ENCODE measurements at regions not wholly inside any gene's neighbourhood (a gene's known extent, or its start where the extent isn't known, plus 50 kb on each side); places are given as distances from the start of the nearest gene placed in this dataset.
"Not testable (repeated sequence)": the region's sequence is repeated elsewhere in the genome, so short reads cannot be mapped to it uniquely, and the experiment has no call there.

DNA sequence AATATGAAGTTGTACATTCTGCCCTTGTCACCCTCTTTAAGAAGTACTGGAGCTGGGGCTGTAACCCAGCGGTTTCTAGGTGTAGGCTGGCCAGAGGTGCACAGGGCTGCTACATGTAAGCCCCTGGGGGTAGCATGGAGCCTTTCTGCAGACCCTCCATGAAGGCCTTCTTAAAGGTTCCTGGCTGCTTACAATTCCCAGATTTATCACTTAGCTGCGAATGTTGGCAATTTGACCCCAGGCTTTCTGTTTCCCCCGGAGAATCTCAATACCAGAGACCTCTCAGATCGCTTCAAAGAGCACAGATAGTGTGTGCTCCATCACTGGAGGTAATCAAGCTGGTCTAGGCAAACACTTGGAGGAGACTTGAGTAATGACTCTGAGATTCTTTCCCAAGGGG is 309.4 kb downstream of the CBLN1 start:
- no peak for DNase-seq

DNA sequence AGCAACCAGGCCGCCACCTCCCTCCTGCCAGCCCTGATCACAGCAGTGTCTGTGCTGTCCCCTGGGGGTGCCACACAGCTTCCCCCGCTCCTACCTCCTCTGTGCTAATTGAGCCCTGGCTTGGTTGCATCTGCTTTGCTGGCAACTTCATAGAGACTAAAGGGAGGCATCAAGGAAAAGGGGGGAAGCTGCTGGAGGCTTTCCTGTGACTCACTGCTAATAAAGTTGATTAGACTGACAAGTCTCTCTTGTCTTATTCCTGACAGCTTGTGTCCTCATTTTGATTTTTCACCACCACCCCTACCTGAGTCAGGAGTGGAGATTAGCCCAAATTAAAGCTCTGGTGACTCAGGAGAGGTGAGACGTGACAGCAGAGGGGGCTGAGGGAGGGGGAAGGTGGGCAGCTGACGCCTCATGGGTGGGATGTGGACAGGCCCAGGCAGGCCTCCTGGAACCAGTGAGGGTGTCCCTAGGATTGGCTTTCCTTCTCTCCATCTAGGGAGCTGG is 310.0 kb downstream of the CBLN1 start:
- DNase-seq = no peak

DNA sequence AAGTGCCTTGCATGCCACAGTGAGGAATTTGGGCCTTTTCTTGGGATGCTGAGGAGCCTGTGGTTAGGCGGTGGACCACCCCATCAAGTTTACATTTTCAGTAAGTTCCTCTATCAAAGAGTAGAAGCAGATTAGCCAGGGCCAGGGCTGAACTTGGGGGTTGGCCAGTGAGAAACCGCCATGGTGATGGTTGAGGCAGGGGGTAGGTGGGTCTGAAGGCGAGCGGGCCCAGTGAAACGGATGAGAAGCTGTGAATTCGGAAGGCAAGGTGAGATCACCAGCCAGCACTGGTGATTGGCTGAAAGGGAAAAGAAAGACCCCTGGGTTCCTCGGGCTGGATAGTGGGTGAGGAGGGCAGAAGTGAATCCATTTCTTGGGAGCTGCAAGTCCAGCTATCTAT is 311.4 kb downstream of the CBLN1 start:
- DNase-seq = no peak

DNA sequence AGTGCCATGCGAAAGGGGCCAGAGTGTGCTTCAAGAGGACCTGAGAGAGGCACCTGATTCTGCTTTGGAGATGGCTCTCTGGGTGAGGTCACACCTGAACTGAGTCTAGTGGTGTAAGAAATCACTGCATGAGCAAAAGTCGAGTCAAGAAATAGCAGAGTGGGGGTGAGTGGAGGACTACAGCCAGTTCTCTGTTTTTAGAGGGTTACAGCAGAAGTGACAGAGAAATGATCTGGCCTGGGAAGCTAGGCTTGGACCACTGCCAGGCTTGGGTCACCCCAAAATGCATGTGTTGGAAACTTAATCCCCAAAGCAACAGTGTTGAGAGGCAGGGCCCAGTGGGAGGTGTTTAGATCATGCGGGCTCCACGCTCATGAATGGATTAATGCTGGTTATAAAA is 312.0 kb downstream of the CBLN1 start:
- DNase-seq = no peak

DNA sequence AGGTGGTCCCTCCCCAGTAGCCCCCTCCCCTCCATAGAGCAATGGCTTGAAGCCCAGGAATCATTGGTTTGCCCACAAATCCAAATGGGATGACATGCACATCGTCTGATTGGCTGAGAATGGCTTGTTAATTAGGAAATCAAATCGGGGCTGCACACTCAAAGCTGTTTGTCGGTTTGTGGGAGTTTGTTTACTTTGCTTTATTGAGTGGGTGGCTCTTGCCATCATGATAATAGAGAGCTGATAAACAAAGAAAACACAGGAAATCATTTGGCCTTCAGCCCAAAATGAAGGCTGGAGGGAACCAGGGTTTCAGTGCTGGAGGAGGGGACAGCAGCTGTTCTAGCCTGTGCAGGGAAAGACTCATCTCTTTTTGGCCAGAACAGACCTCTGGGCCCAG is 316.3 kb downstream of the CBLN1 start:
- DNase-seq = no peak

DNA sequence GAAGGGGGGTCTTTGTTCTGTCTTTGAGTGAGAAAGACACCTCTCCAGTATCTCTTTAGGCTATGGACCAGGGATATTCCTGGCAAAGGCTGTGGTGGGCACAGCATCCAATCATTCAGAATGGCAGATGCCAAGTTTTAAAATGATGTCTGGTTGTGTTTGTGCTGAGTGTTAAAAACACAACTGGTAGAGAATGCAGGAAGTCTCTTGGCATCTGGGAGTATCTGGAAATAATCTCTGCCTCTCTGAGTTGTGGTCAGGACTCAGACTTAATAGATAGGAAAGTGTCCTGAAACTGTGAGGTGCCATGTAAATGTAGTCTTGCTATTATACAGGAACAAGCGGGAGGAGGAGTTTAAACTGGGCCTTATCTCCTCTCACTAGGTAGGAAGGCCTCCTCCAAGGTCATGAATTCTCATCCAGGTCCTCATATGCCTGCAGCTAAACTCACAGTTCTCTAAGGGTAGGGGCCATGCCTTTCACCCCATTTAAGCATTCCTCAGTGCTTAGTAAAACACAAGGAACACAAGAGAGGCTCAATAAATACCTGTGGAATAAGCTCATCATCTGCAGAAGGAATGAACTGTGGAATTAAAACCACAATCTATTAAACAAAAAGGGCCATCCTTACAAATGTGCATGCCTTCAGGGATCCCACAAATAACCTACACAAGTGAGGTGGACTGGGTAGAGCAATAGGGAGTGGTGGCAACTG is 317.6 kb downstream of the CBLN1 start:
- DNase-seq = no peak

DNA sequence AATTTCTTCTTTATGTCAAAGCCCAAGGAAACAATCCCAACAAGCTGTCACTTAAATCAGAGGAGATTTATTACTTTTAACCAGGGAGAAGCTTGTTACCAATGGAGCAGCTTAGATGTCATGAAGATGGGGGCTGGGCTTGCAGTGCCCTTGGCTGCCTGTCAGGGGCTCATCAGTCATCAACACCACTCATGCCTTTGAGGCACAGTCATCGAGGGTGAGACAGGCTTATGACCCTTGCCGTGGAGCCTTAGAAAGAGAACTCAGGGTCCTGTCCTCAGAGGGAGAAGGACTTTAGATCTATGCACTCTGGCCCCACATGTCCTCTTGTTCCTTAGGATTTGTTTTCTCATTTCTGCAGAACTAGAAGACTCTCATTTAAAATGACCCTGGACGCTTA is 318.3 kb downstream of the CBLN1 start:
- DNase-seq = no peak

DNA sequence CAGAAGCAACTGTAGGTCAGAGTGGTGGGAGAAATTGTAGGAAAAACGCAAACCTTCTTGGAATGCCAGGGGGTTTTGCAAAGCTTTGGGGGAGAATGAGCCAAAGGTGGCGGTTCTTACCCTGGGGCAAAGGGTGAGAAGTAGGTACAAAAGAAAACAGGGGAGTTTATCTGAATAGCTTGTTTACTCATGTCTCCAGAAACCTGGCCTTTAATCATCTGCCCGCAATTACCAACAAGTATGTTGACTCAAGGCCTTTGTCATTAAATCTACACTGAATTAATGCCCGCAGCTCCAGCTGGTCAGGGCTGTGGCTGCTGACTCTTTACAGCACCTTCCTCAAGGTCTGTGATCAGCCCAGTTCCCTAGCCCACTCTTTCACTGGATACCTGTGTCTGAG is 320.1 kb downstream of the CBLN1 start:
- DNase-seq = no peak

DNA sequence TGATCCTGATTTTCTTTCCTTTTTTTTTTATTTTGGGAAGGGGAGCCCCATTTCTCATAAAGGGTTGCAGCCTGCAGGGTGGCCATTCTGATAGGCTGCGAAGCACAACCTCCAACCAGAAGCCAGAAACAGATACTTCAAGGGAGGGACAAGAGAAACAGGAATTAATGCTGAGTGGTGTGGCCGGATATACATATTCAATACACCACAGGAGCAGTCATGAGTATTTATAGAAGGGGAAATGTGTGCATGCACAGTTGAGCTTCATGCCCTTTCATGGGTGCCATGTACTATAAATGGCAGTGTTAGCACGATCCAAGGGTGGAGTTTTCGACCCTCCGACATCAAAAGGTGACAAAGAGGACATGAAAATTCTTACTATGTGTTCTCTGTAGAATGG is 320.8 kb downstream of the CBLN1 start:
- no peak for DNase-seq

DNA sequence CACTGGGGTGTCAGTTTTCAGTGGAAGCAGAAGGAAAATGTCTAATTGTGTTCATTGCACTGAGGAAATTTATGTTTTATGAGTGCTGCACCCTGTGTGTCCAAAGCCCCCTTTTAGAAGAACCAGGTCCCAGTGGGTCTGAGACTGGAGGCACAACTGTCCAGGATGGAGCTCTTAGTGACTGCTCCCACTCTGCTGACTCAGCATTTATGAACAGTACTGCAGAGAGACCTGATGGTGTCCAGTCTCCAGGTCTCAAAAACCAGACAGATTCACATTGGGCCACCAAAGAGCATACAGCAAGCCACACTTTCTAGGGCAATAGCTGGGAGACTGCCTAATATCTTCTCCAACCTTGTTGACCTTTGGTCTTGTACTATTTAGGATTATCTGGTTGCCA is 321.9 kb downstream of the CBLN1 start:
- DNase-seq = no peak

DNA sequence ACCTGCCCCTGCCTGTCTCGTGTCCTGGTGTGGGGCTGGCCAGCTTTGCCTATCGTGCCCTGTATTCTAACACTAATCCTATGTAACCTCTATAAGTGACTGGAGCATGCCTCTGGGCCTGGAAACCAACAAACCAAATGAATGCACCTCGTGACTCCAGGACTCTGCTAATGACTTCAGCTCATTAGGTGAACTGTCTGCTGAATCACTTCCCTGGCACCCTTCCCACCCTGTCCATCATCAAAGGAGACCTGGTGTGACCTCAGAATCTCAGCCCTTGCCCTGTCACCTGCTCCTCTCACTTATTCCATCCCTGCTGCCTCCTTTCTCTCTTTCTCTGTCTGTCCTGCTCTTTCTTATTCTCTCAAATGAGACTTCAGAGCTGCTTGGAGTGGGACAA is 322.4 kb downstream of the CBLN1 start:
- DNase-seq = no peak

DNA sequence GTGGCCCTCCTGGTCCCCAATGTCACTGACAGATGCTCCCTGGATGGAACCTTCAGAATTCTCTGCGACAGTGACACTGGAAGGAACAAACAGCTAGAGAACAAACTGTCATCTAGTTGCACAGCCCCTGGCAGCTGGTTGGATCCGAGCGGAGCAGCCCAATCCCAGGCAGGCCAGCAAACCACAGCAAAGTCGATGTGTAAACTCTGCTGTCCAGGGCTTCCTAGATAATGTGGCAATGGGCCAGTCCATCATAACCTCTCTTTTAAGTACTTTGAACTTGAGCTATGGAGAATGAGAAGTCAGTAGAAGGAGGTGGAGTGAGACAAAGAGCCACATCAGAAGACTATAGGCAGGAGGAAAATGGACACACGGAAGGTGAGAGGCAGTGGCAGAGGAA is 323.0 kb downstream of the CBLN1 start:
- no peak for DNase-seq

DNA sequence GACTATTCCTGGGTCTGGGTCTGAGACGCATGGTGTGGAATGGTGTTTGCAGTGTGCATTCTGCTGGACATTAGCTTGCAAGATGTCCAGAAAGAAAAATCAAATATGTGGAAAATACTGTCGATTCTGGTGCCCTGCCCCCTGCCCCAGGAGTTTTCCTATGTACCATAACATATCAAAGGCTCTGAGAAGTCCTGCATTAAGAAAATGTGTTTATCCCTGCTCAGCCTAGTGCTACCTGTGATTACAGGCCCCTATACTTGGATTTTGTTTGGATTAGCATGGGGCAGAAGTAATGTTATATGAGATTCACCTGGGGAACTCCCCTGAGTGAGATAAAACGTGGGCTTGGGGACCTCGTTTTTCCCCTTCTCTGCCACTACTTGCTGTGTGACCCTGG is 325.0 kb downstream of the CBLN1 start:
- no peak for DNase-seq

DNA sequence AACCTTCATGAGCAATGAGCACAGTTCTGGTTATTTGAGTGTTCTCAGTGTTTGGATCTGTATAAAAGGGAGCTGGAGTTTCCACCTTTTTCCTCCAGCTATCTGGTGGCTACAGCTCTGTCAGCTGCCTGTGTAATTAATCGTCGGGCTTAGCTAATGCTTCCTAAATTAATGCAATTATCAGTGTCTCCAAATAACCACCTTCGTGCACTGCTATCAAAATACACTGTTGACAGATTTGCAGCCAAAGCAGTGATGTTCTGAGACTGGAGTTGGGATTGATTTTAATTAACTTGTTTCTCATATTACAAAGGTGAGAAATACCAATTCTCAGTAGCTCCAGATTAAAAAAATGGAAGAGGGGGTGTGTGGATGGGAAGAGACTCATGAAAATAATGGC is 325.8 kb downstream of the CBLN1 start:
- no peak for DNase-seq

DNA sequence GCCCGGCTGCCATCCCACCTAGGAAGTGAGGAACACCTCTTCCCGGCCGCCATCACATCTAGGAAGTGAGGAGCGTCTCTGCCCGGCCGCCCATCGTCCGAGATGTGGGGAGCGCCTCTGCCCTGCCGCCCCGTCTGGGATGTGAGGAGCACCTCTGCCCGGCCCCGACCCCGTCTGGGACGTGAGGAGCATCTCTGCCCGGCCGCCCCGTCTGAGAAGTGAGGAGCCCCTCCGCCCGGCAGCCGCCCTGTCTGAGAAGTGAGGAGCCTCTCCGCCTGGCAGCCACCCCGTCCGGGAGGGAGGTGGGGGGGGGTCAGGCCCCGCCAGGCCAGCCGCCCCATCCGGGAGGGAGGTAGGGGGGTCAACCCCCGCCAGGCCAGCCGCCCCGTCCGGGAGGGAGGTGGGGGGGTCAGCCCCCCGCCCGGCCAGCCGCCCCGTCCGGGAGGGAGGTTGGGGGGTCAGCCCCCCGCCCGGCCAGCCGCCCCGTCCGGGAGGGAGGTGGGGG is 330.0 kb downstream of the CBLN1 start:
- not testable (repeated sequence) for DNase-seq

DNA sequence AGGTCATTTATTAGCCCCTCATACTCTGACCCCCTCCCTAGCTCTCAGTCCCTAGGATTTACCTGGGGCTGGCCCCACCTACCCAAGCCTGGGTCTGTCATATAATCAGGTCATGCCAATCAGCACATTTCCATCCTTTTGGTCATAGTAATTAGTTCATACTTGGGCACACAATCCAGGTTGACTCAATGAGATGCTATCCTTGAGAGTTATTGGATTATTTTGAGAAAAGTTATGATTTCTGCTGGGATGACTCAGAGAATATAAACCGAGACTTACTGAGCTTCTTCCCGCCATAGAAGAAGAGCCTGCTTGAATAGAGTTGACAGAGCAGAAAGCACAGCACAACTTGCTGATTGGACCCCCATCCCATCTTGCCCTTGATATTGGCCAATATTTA is 331.5 kb downstream of the CBLN1 start:
- DNase-seq = no peak

DNA sequence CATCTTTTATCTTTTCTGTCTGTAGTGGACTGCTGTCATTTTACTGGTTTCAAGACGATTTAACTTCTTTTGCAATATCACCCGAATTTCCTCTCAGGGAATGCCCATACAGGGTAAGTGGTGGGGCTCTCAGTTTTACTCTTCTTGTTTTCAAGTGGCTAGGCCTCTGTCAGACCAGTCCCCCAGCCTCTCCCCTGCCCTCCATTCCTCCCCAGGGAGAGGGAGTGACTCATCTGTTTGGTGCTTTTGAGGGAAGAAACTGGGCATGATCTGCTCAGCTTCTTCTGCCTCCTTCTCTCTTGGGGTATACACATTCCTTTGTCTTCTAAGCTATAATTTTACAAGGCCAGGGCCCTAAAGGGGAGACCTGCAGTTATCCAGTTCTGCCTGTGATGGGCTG is 332.0 kb downstream of the CBLN1 start:
- DNase-seq = no peak

DNA sequence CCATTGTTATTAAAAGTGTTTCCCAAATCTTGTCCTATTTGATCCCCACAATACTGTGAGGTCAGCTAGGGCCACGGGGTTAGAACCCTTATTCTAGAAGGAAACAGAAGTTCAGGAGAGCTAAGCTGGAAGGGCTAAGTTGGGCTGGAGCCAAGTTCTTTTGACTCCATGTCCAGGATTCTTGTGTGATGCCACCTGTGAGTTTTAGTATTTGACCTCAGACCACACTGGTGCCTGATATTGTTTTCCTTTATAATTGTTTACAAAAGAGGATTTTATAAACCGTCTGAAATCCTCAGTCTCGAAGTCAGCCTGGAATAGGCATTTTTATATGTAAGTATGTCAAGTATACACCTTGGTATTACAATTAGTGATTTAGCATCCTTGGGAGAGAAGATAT is 332.7 kb downstream of the CBLN1 start:
- DNase-seq = no peak

DNA sequence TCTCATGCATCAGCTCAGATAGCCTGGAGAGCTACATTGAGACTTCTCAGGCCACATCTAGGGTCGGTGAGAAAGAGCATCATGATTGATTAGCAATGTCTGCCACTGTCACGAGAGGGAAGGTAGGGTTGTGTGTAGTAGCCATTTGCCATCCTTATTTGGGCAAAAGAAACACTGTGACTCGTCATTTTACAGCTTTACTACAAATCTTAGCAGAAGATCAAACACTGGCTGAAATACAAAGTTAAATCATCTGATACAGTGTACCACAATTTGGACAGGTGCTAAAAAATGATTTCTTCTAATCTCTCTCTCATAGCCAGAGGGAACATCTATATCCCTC is 334.3 kb downstream of the CBLN1 start:
- no peak for DNase-seq

DNA sequence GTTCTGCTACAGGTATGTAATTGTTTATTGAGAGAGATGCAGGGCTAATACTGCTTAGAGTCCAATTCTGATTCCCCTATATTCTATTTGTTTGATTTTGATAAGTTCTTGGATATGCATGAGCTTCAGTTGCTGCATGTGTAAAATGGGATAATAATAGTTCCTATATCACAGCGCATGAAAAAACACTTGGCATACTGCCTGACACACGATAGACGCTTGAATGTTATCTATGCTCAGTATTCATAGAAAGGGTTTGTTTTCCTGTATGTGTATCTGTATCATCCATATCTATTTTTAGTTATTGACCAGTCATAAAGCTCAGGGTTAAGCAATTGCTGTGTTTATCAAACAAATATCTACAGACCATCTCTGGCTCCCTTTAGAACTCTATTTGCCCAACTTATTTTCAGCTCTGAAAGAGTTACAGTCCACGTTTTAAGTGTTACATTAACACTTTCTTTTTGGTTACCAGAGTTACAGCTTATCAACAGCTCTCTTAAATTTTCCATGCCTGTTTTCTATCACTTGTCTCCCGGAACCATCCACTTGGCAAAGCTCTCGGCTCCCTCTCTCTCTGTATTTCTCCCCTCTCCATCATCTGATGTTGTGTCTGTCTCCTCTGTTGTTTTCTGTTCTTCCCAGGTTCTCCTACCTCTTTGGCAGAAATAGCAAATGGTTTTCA is 334.8 kb downstream of the CBLN1 start:
- DNase-seq = no peak

DNA sequence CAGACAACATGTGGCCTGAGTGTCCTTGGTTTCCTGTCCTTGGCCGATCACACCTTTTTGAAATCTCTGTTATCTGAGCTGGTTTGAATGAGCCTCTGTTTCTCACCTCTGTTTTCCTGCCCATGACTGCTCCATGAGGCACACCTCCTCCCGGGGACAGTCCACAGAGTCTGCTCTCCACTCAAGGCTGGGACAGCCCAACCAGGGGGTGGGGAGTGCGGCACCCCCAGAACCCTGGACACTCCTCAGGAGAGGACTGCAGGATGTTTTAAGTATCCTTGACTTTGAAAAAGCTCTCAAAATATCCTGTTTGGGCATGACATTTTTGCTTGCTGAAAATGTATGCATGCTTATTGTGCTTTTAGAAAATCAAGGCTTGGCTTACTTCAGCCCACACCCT is 333.0 kb upstream of the N4BP1 start:
- DNase-seq = no peak

DNA sequence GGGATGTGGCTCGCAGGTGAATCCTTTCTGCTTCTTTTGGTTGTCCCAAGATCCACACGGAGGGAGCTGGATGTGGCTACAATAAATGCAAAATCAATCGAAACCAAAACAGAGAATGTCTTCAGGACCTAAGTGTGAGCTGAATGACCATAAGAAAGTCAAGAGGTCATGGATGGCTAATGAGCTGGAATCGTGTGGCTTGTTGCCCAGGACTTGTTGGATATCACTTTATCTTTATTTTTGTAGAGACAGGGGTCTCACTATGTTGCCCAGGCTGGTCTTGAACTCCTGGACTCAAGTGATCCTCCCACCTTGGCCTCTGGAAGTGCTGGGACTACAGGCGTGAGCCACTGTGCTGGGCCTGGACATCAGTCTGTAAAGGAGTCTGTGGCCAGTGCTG is 326.8 kb upstream of the N4BP1 start:
- DNase-seq = no peak

DNA sequence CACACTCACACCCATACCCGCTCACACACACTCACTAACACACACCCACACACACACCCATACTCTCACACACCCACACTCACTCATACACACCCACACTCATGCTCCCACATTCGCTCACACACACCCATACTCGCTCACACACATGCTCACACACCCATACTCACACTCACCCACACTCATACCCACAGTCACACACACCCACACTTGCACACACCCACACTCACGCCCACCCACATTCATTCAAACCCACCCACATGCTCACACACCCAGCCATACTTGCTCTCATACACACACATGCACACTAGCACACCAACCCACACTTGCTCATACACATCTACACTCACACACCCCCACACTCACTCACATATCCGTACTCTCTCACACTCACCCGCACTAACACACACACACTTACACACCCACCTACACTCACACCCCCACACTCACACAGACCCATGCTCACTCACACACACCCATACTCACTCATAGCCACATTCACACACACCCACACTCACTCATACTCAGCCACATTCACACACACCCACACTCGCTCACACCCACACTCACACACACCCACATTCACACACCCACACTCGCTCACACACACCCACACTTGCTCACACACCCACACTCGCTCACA is 322.4 kb upstream of the N4BP1 start:
- DNase-seq = no peak

DNA sequence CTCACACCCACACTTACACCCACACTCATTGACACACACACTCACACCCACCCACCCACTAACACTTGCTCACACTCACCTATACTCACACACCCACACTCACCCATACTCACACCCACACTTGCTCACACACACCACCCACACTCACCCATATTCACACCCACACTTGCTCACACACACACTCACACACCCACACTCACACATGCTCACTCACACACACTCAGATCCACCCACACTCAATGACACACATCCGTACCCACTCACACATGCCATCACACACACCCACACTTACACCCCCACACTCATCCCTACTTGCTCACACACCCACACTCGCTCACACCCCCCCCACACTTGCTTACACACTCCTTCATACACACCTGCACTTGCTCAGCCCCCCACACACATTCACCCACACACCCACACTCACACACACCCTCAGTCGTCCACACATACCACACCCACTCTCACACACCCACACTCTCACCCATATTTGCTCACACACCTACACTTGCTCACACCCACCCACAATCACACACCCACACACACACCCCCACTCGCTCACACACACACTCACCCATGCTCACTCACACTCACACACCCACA is 321.1 kb upstream of the N4BP1 start:
- DNase-seq = no peak
